Ascending aorta (tissue), 2 donors: ENCODE measurements at regions not wholly inside any gene's neighbourhood (a gene's known extent, or its start where the extent isn't known, plus 50 kb on each side); places are given as distances from the start of the nearest gene placed in this dataset.

Source experiments
- DNase-seq, 2 donors: peaks; one replicate each; pipeline ENCODE4 v3.0.0-alpha.2; 2019; ENCODE audit warnings: low spot score in 2 of 2
- H3K27ac ChIP-seq, 2 donors: fragments of 200-600 bp; sonication (generic); one replicate each; pipeline ENCODE4 v1.5.1; 2016 to 2017; ENCODE audit warnings: mild to moderate bottlenecking in 1 of 2
- H3K27me3 ChIP-seq: fragments of 200-600 bp; sonication (generic); one replicate; pipeline ENCODE4 v1.5.1; 2017
- H3K36me3 ChIP-seq, 2 donors: fragments of 200-600 bp; sonication (generic); one replicate each; pipeline ENCODE4 v1.5.1; 2016
- H3K4me1 ChIP-seq, 2 donors: fragments of 200-600 bp; sonication (generic); one replicate each; pipeline ENCODE4 v1.5.1; 2016 to 2017; ENCODE audit warnings: mild to moderate bottlenecking in 1 of 2
- H3K4me3 ChIP-seq, 2 donors: fragments of 200-600 bp; sonication (generic); one replicate each; pipeline ENCODE4 v1.5.1; 2016 to 2017; ENCODE audit warnings: mild to moderate bottlenecking in 1 of 2
- H3K9me3 ChIP-seq, 2 donors: fragments of 200-600 bp; sonication (generic); one replicate each; pipeline ENCODE4 v1.5.1; 2016
- intact Hi-C: fragments of 100-400 bp; cut with DNase I; formaldehyde crosslinking; loops from one replicate; pipeline ENCODE4 v1.15.1; 2023
- TF ChIP-seq, protein P1 (sequence below), 3 experiments: fragments of 200-600 bp in 2 of 3; fragments of 450-650 bp in 1 of 3; sonication (generic) in 2 of 3; IDR thresholded peaks; one replicate each; pipeline ENCODE4 v1.5.1; 2016 to 2019; ENCODE audit warnings: antibody characterized with exemption in 3 of 3, mild to moderate bottlenecking in 1 of 3, moderate library complexity in 1 of 3

DNA sequence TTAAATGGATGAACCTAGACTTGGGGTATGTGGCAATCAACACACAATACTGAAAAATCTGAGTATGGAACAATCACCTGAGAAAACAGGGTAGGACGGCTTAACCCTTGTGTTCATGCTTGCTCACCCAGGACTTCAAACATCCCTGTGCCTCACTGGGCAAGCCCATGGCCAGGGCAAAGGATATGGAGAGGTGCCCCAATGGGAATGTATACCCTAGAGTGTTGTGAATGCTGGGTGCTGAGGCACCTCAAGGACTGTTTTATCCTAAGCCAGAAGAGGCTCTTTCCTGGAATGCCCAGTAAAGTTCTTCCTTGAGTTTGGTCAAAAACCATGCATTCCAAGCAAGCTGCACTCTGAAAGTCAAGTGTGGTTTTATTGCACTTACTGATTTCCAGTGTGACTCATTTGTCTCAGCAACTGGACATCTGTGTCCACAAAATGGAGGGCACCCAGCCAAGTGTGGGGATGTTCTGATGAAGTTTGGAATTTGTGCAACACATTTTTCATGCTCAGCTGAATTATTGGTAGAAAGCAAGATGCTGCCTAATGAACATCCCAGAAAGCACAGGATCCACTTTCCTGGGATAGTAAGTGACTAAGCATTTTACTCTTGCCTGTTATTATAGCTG is 531.3 kb downstream of the RFC3 start:
- no peaks in the 10 kb centered on the region for H3K9me3 ChIP-seq
- no peak for DNase-seq
- no peaks in the 10 kb centered on the region for H3K4me1 ChIP-seq
- intact Hi-C loops = no loop called here
- no peak overlapping the region for H3K27ac ChIP-seq
- no peaks in the 10 kb centered on the region for H3K36me3 ChIP-seq
- TF ChIP-seq, protein P1, sequence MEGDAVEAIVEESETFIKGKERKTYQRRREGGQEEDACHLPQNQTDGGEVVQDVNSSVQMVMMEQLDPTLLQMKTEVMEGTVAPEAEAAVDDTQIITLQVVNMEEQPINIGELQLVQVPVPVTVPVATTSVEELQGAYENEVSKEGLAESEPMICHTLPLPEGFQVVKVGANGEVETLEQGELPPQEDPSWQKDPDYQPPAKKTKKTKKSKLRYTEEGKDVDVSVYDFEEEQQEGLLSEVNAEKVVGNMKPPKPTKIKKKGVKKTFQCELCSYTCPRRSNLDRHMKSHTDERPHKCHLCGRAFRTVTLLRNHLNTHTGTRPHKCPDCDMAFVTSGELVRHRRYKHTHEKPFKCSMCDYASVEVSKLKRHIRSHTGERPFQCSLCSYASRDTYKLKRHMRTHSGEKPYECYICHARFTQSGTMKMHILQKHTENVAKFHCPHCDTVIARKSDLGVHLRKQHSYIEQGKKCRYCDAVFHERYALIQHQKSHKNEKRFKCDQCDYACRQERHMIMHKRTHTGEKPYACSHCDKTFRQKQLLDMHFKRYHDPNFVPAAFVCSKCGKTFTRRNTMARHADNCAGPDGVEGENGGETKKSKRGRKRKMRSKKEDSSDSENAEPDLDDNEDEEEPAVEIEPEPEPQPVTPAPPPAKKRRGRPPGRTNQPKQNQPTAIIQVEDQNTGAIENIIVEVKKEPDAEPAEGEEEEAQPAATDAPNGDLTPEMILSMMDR (IDR thresholded peaks at IDR 0.05) = no peak
- H3K4me3 ChIP-seq = no peak overlapping the region
- H3K27me3 ChIP-seq = no peaks in the 10 kb centered on the region

DNA sequence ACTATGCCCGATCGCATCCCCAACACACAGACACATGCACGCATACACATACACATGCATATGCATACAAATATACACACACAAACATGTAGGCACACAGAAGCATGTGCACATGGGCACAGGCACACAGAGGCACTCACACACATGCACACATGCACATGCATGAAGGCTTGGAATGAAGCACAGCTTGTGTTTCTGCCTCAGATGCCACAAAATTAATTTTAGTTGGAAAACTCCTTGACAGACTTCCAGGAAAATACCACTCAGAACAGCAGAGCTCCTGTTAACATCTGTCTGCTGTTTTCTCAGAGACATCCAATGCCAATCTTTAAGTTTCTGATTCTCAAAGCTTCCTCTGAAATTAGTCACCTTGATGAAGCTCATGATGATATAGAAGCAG is 532.7 kb downstream of the RFC3 start:
- H3K4me1 ChIP-seq = no peaks in the 10 kb centered on the region
- H3K27ac ChIP-seq = no peak overlapping the region
- DNase-seq = no peak
- no peaks in the 10 kb centered on the region for H3K9me3 ChIP-seq
- TF ChIP-seq, protein P1 (IDR thresholded peaks at IDR 0.05) = no peak
- intact Hi-C loops = no loop called here
- no peaks in the 10 kb centered on the region for H3K27me3 ChIP-seq
- H3K4me3 ChIP-seq = no peak overlapping the region
- no peaks in the 10 kb centered on the region for H3K36me3 ChIP-seq

DNA sequence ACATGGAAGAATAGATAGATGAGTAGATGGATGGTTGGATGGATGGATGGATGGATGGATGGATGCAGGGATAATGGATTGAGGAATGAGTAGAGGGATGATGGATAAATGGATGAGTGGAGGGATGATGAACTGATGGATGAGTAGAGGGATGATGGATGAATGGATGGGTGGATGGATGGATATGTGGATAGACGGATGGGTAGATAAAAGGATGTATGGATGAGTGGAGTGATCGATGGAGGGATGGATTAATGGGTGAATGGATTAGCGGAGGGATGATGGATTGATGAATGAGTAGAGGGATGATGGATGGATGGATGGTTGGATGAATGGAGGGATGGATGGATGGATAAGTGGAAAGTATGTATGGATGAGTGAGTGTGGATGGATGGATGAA is 533.2 kb downstream of the RFC3 start:
- Histone ChIP-seq H3K4me1 (no peaks in the 10 kb centered on the region), H3K27me3 (no peaks in the 10 kb centered on the region), H3K36me3 (no peaks in the 10 kb centered on the region), H3K9me3 (no peaks in the 10 kb centered on the region), H3K4me3 (no peak overlapping the region), H3K27ac (no peak overlapping the region)
- TF ChIP-seq, protein P1 (IDR thresholded peaks at IDR 0.05) = no peak
- no peak for DNase-seq
- intact Hi-C loops = no loop called here

DNA sequence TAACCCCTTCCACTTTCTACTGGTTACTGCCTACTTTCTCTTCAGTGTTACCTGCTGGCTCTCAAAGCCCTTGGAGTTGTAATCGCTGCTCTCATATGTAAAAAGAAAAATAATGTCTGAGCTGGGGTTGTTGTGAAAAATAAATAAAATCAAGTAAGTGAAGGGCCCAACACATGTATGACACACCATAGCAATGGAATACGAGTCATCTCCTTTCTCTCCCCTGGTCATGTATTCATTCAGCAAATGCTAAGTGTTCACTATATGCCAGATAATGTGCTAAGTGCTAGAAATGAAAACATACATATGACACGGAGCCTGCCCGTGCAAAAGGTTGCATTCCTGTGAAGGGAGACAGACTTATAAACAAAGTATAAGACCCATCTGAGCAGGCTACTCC is 535.0 kb downstream of the RFC3 start:
- TF ChIP-seq, protein P1 (IDR thresholded peaks at IDR 0.05) = no peak
- no peak overlapping the region for H3K27ac ChIP-seq
- H3K9me3 ChIP-seq = no peaks in the 10 kb centered on the region
- intact Hi-C loops = no loop called here
- no peak overlapping the region for H3K4me3 ChIP-seq
- no peaks in the 10 kb centered on the region for H3K36me3 ChIP-seq
- H3K4me1 ChIP-seq = peaks cover 0 to 3% of the 10 kb centered on the region in 2 donors
- H3K27me3 ChIP-seq = no peaks in the 10 kb centered on the region
- no peak for DNase-seq

DNA sequence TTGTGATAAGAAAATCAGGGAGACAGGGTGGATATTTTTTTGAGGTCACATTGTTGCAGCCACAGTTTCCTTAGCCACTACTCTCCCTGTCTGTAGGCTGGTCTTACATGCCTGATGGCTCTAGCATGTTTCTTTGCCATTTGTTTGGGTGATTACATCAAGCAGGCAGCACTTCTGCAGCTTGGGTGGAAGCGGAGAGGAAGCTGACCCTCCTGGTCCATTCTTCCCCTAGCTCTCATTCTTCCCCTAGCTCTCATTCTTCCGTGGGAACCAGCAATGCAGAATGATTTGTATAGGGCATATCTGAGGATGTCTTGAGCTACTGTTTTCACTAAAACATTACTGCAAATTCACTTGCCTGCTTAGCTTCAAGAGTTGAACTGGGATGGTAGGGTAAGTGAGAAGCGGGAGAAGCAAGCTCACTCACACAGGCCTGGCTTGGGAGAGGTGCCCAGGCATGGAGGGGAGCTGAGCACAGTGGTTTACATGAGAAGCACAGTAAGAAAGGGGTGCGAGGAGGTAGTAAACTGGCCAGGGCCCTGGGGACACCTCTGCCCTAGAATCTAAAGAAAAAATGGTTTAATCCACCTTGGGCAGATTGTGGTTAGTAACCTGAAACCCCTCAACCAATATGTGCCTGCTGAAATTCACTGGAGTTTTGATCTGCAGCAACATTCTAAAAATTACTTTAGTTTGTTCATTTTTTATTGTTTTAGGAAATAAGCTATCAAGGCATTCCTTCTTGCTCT is 538.9 kb downstream of the RFC3 start:
- intact Hi-C loops = loop anchor here (5.0 kb wide), 1 partner anchor 200 kb away; no protein-coding TSS in a partner anchor
- Histone ChIP-seq H3K4me3 (no peak overlapping the region), H3K27me3 (no peaks in the 10 kb centered on the region), H3K9me3 (peaks cover 0 to 3% of the 10 kb centered on the region in 2 donors), H3K36me3 (no peaks in the 10 kb centered on the region), H3K4me1 (peaks cover 0 to 6% of the 10 kb centered on the region in 2 donors), H3K27ac (no peak overlapping the region)
- TF ChIP-seq, protein P1 (IDR thresholded peaks at IDR 0.05) = no peak
- DNase-seq = no peak
